Smooth muscle cell (in vitro differentiated cells): ENCODE measurements at regions not wholly inside any gene's neighbourhood (a gene's known extent, or its start where the extent isn't known, plus 50 kb on each side); places are given as distances from the start of the nearest gene placed in this dataset.

Source experiments
- DNase-seq: peaks from one replicate; lab custom pipeline; 2025; ENCODE audit not compliant: unreplicated experiment; lab: John Stamatoyannopoulos, UW
- H2AFZ ChIP-seq: fragments of 200-600 bp; sonication (generic); 2 replicates; pipeline ENCODE4 v1.6.0; 2016; ENCODE audit warnings: antibody characterized with exemption, low read depth, mild to moderate bottlenecking
- H3F3A ChIP-seq: fragments of 200-600 bp; sonication (generic); 2 replicates; pipeline ENCODE4 v1.6.0; 2017; ENCODE audit warnings: antibody characterized with exemption, low read depth
- H3K27ac ChIP-seq: fragments of 200-600 bp; sonication (generic); 2 replicates; pipeline ENCODE4 v1.5.1; 2016; ENCODE audit warnings: low read depth, mild to moderate bottlenecking
- H3K27me3 ChIP-seq: fragments of 200-600 bp; sonication (generic); 2 replicates; pipeline ENCODE4 v1.6.1; 2016; ENCODE audit warnings: low read depth, mild to moderate bottlenecking
- H3K36me3 ChIP-seq: fragments of 200-600 bp; sonication (generic); 2 replicates; pipeline ENCODE4 v1.5.1; 2016; ENCODE audit warnings: low read depth
- H3K4me1 ChIP-seq: fragments of 200-600 bp; sonication (generic); 2 replicates; pipeline ENCODE4 v1.5.1; 2016; ENCODE audit warnings: low read depth
- H3K4me2 ChIP-seq: fragments of 200-600 bp; sonication (generic); 2 replicates; pipeline ENCODE4 v1.6.0; 2016; ENCODE audit warnings: mild to moderate bottlenecking
- H3K4me3 ChIP-seq: fragments of 200-600 bp; sonication (generic); 2 replicates; pipeline ENCODE4 v1.5.1; 2016; ENCODE audit warnings: mild to moderate bottlenecking
- H3K79me2 ChIP-seq: fragments of 200-600 bp; sonication (generic); 2 replicates; pipeline ENCODE4 v1.6.0; 2016; ENCODE audit warnings: low read depth, mild to moderate bottlenecking
- H3K9ac ChIP-seq: fragments of 200-600 bp; sonication (generic); 2 replicates; pipeline ENCODE4 v1.6.0; 2016; ENCODE audit warnings: low read depth
- H3K9me3 ChIP-seq: fragments of 200-600 bp; sonication (generic); replicated peaks from 2 replicates; pipeline ENCODE4 v1.5.1; 2016; ENCODE audit warnings: low read depth
- H4K20me1 ChIP-seq: fragments of 200-600 bp; sonication (generic); 2 replicates; pipeline ENCODE4 v1.6.0; 2016; ENCODE audit warnings: low read depth
- WGBS: methylation state at CpG from one replicate; pipeline ENCODE4 v1.1.7; 2016; ENCODE audit warnings: low lambda C conversion rate; 5-methylcytosine and 5-hydroxymethylcytosine counted together
- TF ChIP-seq, protein P1 (sequence below): fragments of 200-600 bp; sonication (generic); IDR thresholded peaks from 2 replicates; pipeline ENCODE4 v1.5.1; 2017; ENCODE audit warnings: borderline replicate concordance, mild to moderate bottlenecking, antibody characterized with exemption; ENCODE audit not compliant: insufficient read depth, poor library complexity, severe bottlenecking

DNA sequence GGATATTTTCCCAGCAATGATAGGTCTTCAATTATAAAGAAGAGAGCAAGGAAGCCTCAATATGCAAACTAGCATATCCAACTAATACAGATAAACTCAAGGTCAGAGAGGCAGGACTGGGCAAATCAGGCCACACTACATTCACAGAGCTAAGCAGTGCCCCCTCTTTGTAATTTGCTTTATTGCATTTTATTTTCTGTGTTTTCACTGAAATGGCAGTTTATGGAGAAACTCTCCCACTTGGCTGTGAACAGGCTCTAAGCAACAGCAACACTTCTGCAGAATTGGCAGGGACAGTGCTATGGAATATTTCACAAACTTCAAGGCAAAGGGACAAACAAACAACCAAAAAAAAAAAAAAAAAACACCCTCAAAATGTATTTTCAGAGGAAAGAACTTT lies 93.4 kb upstream of the SOD1 start:
- no peak overlapping the region for H3K4me3 ChIP-seq
- no peak overlapping the region for H3K9ac ChIP-seq
- no peak for DNase-seq
- H3F3A ChIP-seq, result no peaks in the 10 kb centered on the region
- H3K4me2 ChIP-seq, result no peak overlapping the region
- H3K9me3 ChIP-seq, result no peaks in the 10 kb centered on the region
- no peaks in the 10 kb centered on the region for H3K36me3 ChIP-seq
- no peaks in the 10 kb centered on the region for H3K4me1 ChIP-seq
- no peaks in the 10 kb centered on the region for H3K79me2 ChIP-seq
- H3K27ac ChIP-seq, result no peak overlapping the region
- H4K20me1 ChIP-seq, result no peaks in the 10 kb centered on the region
- TF ChIP-seq, protein P1, sequence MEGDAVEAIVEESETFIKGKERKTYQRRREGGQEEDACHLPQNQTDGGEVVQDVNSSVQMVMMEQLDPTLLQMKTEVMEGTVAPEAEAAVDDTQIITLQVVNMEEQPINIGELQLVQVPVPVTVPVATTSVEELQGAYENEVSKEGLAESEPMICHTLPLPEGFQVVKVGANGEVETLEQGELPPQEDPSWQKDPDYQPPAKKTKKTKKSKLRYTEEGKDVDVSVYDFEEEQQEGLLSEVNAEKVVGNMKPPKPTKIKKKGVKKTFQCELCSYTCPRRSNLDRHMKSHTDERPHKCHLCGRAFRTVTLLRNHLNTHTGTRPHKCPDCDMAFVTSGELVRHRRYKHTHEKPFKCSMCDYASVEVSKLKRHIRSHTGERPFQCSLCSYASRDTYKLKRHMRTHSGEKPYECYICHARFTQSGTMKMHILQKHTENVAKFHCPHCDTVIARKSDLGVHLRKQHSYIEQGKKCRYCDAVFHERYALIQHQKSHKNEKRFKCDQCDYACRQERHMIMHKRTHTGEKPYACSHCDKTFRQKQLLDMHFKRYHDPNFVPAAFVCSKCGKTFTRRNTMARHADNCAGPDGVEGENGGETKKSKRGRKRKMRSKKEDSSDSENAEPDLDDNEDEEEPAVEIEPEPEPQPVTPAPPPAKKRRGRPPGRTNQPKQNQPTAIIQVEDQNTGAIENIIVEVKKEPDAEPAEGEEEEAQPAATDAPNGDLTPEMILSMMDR, result no peak
- no peaks in the 10 kb centered on the region for H3K27me3 ChIP-seq
- H2AFZ ChIP-seq, result no peak overlapping the region

DNA sequence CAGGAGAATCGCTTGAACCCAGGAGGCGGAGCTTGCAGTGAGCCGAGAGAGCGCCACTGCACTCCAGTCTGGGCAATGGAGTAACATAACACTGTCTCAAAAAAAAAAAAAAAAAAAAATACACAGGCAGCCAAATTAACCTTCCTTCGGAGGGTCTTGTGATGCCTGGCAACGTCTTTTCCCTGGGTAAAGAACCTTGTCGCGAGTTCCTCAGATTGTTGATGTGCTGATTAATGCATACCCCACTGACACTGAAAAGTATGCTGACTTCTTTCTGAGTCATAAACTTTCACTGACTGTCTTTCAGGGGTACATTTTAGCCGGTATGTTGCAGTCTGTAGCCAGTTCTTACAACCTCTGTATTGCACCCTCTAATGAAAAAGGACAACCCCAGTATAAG lies 95.1 kb upstream of the SOD1 start:
- Histone ChIP-seq H3K79me2 (no peaks in the 10 kb centered on the region), H3F3A (peaks cover 5% of the 10 kb centered on the region), H3K4me3 (no peak overlapping the region), H3K27ac (no peak overlapping the region), H3K4me2 (no peak overlapping the region), H3K36me3 (no peaks in the 10 kb centered on the region), H2AFZ (no peak overlapping the region), H3K9ac (no peak overlapping the region), H3K4me1 (peaks cover 6% of the 10 kb centered on the region), H4K20me1 (no peaks in the 10 kb centered on the region), H3K27me3 (no peaks in the 10 kb centered on the region), H3K9me3 (no peaks in the 10 kb centered on the region)
- TF ChIP-seq, protein P1, result no peak
- WGBS, result 72% methylated on average over 9 of the region's 9 CpGs
- DNase-seq, result no peak

DNA sequence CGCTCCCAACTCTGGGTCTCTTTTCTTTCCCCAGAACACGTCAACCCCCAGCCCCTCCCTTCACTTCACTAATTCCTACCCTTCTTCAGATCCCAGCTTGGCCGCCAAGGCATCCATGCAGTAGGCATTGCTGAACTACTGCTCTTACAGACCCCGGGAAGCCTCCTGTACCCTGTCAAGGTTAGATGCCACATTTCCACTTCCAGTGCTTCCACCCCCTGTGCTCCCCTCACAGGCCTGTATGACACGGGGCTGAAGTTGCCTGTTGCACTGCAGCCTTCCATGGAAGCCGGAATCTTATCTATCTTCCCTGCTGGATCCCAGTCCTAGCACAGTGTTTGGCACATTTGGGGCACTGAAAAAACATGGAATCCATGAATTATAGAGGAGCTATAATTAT lies 99.0 kb upstream of the SOD1 start:
- Histone ChIP-seq H3K4me2 (no peak overlapping the region), H3K4me3 (no peak overlapping the region), H4K20me1 (no peaks in the 10 kb centered on the region), H3K27me3 (peaks cover 14% of the 10 kb centered on the region), H3K79me2 (no peaks in the 10 kb centered on the region), H3F3A (peaks cover 16% of the 10 kb centered on the region), H3K9ac (no peak overlapping the region), H3K36me3 (no peaks in the 10 kb centered on the region), H3K9me3 (no peaks in the 10 kb centered on the region), H3K4me1 (peaks cover 21% of the 10 kb centered on the region), H3K27ac (no peak overlapping the region), H2AFZ (no peak overlapping the region)
- no peak for DNase-seq
- TF ChIP-seq, protein P1, result no peak
- 90% methylated on average over 6 of the region's 6 CpGs for WGBS

DNA sequence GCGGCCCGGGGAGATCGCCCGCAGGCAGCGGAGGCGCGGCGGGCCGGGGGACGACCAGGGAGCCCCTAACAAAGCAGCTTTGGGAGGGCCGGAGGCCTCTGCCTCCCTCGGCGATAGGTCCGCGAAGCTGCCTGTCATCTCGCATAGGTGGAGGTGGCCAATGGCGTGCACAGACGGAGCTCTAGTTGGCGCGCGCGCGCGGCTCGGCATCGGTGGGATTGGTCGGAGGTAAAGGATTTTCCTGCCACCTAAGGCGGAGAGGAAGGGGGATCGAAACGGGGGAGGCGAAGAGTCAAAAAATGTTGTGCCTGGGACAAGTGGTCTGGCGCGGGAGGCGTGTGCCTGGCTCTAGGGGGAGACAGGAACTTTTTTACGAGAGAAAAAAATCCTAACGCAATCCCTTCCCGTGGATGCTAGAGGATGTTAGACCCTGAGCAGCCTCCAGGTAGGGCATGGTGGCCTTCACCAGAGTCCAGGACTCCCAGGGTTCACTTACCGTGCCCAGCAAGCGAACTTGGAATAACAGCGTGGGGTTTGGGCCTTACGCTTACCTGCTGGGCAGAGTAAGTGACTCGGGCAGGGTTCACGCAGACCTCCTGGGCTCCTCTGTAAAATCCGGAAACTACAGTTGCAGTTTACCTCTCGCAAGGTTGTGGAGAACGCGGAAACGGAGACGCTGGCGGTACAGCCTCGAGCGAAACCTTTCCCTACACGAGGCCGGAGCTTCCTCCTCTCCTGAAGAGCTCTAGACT lies 99.9 kb upstream of the SOD1 start:
- peaks cover 14% of the 10 kb centered on the region for H3K27me3 ChIP-seq
- H3K36me3 ChIP-seq, result no peaks in the 10 kb centered on the region
- no peak overlapping the region for H3K9ac ChIP-seq
- WGBS, result 4% methylated on average over 54 of the region's 54 CpGs
- DNase-seq, result peak; percentile 93
- H3F3A ChIP-seq, result peaks cover 17% of the 10 kb centered on the region
- H3K4me1 ChIP-seq, result peaks cover 31% of the 10 kb centered on the region
- H4K20me1 ChIP-seq, result no peaks in the 10 kb centered on the region
- H3K4me3 ChIP-seq, result peak overlapping the region; percentile 95
- no peaks in the 10 kb centered on the region for H3K9me3 ChIP-seq
- H3K27ac ChIP-seq, result no peak overlapping the region
- H3K79me2 ChIP-seq, result no peaks in the 10 kb centered on the region
- TF ChIP-seq, protein P1, result no peak
- H2AFZ ChIP-seq, result peak overlapping the region; percentile 99
- H3K4me2 ChIP-seq, result peak overlapping the region; percentile 98
